Left lung (tissue), 4 donors: ENCODE measurements at regions not wholly inside any gene's neighbourhood (a gene's known extent, or its start where the extent isn't known, plus 50 kb on each side); places are given as distances from the start of the nearest gene placed in this dataset.
A peak's percentile ranks its signal among the peaks of the same experiment; 100 is the strongest.

Experiments
- ATAC-seq: fragments of 200-7000 bp; cut with Tn5 transposase; one replicate; pipeline ENCODE4 v1.9.1; 2020; ENCODE audit warnings: moderate library complexity
- DNase-seq, 4 donors: peaks; one replicate each; pipeline ENCODE4 v3.0.0-alpha.2; 2013 to 2020
- H3K27ac ChIP-seq, 2 donors: fragments of 200-600 bp; sonication (generic) in 1 of 2; one replicate each; pipeline versions ENCODE4 v1.5.0 to v1.8.0; 2020 to 2021
- H3K27me3 ChIP-seq, 2 donors: fragments of 200-600 bp; sonication (generic) in 1 of 2; one replicate each; pipeline versions ENCODE4 v1.5.0 to v1.8.0; 2020 to 2021
- H3K36me3 ChIP-seq, 2 donors: fragments of 200-600 bp; sonication (generic) in 1 of 2; one replicate each; pipeline versions ENCODE4 v1.5.0 to v1.8.0; 2020 to 2021
- H3K4me1 ChIP-seq, 2 donors: fragments of 200-600 bp; one replicate each; pipeline ENCODE4 v1.8.0; 2021
- H3K4me3 ChIP-seq, 2 donors: fragments of 200-600 bp; sonication (generic) in 1 of 2; one replicate each; pipeline versions ENCODE4 v1.5.0 to v1.8.0; 2020 to 2021; ENCODE audit warnings: mild to moderate bottlenecking in 1 of 2
- H3K9me3 ChIP-seq, 2 donors: fragments of 200-600 bp; sonication (generic) in 1 of 2; one replicate each; pipeline versions ENCODE4 v1.5.0 to v1.8.0; 2020 to 2021
- CTCF ChIP-seq, 2 donors: fragments of 200-600 bp; sonication (generic) in 1 of 2; IDR thresholded peaks; one replicate each; pipeline versions ENCODE4 v1.5.0 to v1.8.0; 2021; ENCODE audit warnings: antibody characterized with exemption in 2 of 2
- intact Hi-C, 2 donors: fragments of 100-400 bp; cut with DNase I; formaldehyde crosslinking; loops; one replicate each; pipeline versions ENCODE4 v1.11.2 to v1.14.2; 2022
- donor health status: DM: no; HTN: yes; CAD: no.
- donor health status: DM: no; HTN: no; CAD: no.

GRCh38 chr4:12691168-12691567 is 793.0 kb downstream of the RAB28 start:
- Histone ChIP-seq H3K4me1 (no peaks in the 10 kb centered on the region), H3K27ac (no peak overlapping the region), H3K9me3 (no peaks in the 10 kb centered on the region), H3K4me3 (no peak overlapping the region), H3K27me3 (no peaks in the 10 kb centered on the region), H3K36me3 (no peaks in the 10 kb centered on the region)
- intact Hi-C loops = no loop called here
- DNase-seq (no peak), ATAC-seq (no peak)
- no peak for TF ChIP-seq CTCF (IDR thresholded peaks at IDR 0.05)

- H3K4me3 ChIP-seq = no peak overlapping the region
- no peaks in the 10 kb centered on the region for H3K9me3 ChIP-seq
- no peaks in the 10 kb centered on the region for H3K4me1 ChIP-seq
- H3K36me3 ChIP-seq = no peaks in the 10 kb centered on the region
- TF ChIP-seq CTCF (IDR thresholded peaks at IDR 0.05) = no peak
- DNase-seq = no peak
- H3K27ac ChIP-seq = no peak overlapping the region
- intact Hi-C loops = no loop called here
- ATAC-seq = no peak
- no peaks in the 10 kb centered on the region for H3K27me3 ChIP-seq
Measured at GRCh38 chr4:12689457-12689856, 794.7 kb downstream of the RAB28 start.

GRCh38 chr4:12679217-12679616 is 804.9 kb downstream of the RAB28 start:
- intact Hi-C loops = no loop called here

GRCh38 chr4:12674184-12674583 is 810.0 kb downstream of the RAB28 start:
- Histone ChIP-seq H3K9me3 (peaks cover 0 to 32% of the 10 kb centered on the region in 2 donors), H3K36me3 (no peaks in the 10 kb centered on the region), H3K27me3 (no peaks in the 10 kb centered on the region), H3K4me1 (no peaks in the 10 kb centered on the region), H3K4me3 (no peak overlapping the region), H3K27ac (no peak overlapping the region)
- intact Hi-C loops = no loop called here
- DNase-seq (no peak), ATAC-seq (no peak)
- TF ChIP-seq CTCF (IDR thresholded peaks at IDR 0.05) = no peak

More at GRCh38 chr4:12679217-12679616, 804.9 kb downstream of the RAB28 start:
- Histone ChIP-seq H3K36me3 (no peaks in the 10 kb centered on the region), H3K4me1 (no peaks in the 10 kb centered on the region), H3K27me3 (no peaks in the 10 kb centered on the region), H3K4me3 (no peak overlapping the region), H3K9me3 (peaks cover 0 to 16% of the 10 kb centered on the region in 2 donors), H3K27ac (no peak overlapping the region)
- TF ChIP-seq CTCF (IDR thresholded peaks at IDR 0.05) = peak in 1 of 2 donors; percentile 9
- no peak for DNase-seq
- no peak for ATAC-seq

- DNase-seq (no peak), ATAC-seq (no peak)
- H3K27ac ChIP-seq = no peak overlapping the region
- no peak for TF ChIP-seq CTCF (IDR thresholded peaks at IDR 0.05)
- H3K4me3 ChIP-seq = no peak overlapping the region
- intact Hi-C loops = no loop called here
- H3K4me1 ChIP-seq = no peaks in the 10 kb centered on the region
- no peaks in the 10 kb centered on the region for H3K27me3 ChIP-seq
- peaks cover 0 to 32% of the 10 kb centered on the region in 2 donors for H3K9me3 ChIP-seq
- H3K36me3 ChIP-seq = no peaks in the 10 kb centered on the region
Measured at GRCh38 chr4:12672303-12672702, 811.8 kb downstream of the RAB28 start.
